ENCODE measurements at regions not wholly inside any gene's neighbourhood (a gene's known extent, or its start where the extent isn't known, plus 50 kb on each side); places are given as distances from the start of the nearest gene placed in this dataset.
"Not testable (repeated sequence)": the region's sequence is repeated elsewhere in the genome, so short reads cannot be mapped to it uniquely, and the experiment has no call there.

DNA sequence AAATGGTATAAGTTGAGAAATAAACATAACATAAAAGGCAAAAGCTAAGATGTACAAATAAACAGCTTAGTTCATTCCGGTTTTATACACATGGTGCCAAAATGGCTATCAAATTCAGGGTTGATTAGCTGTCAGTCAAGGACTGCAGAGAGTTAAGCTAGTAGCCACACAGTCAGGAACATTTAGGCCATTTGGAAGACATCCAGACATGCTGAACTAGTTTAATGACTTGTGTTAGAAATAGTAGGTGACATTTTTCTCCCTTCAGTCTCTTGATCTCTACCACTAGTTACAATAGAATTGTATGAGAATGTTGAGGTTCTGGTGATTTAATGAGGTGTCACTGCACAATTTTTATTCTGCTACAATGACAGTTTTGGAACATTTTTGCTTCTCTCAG lies 394.4 kb upstream of the SPHKAP start:
- DNase-seq, result no peak

DNA sequence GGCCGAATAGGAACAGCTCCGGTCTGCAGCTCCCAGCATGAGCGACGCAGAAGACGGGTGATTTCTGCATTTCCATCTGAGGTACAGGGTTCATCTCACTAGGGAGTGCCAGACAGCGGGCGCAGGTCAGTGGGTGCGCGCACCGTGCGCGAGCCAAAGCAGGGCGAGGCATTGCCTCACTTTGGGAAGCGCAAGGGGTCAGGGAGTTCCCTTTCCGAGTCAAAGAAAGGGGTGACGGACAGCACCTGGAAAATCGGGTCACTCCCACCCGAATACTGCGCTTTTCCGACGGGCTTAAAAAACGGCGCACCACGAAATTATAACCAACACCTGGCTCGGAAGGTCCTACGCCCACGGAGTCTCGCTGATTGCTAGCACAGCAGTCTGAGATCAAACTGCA lies 386.8 kb upstream of the SPHKAP start:
- DNase-seq, result not testable (repeated sequence)

DNA sequence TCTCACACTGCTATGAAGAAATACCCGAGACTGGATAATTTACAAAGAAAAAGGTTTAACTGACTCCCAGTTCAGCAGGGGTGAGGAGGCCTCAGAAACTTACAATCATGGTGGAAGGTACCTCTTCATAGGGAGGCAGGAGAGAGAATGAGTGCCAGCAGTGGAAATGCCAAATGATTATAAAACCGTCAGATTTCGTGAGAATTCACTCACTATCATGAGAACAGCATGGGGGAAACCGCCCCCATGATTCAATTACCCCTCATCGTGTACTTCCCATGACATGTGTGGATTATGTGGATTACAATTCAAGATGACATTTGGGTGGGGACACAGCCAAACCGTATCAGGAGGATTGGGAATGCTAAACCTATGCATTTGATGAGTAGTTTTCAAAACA lies 380.3 kb upstream of the SPHKAP start:
- no peak for DNase-seq

DNA sequence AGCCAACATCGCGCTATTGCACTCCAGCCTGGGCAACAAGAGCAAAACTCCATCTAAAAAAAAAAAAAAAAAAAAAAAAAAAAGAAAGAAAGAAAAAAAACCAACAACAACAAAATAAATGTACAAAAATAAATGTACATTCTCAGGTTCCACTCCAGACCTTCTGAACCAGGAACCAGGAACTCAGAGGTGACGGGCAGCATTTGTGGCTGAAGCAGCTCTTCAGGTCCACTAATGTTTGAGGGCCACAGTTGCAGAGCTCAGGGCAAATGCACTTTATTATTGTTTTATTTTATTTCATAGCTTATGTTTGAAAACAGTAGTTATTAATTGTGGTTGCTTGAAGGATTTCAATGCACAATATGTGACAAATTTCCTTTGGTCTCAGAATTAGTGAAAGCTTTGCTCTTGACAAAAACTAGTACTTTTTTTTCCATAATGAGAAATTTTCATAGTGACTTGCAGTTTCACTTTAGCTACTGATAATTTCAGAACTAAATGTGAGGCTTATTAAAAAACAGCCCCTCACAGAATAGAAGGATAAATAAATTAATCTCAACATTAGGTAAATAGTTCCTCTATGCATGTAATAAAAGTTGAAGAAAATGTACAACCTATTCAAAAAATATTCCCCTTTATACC lies 378.4 kb upstream of the SPHKAP start:
- DNase-seq, result no peak

DNA sequence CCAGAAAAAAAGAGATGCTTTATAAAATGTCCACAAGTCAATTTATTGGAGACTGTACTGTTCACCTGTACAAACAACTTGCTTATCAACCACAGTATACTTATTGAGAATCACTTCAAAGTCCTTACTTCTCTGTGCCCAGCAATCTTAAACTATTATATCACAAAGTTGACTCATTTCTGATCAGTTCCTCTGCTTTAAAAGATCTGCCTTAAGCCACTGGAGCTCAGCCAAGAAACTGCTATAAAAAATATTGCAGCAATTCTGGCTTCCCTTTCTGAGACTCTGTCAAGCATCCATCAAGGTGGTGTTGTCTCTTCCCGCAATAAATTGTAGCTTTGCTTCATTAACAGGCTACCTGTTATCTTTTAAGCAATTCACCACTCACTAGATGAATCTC lies 375.2 kb upstream of the SPHKAP start:
- DNase-seq, result no peak

DNA sequence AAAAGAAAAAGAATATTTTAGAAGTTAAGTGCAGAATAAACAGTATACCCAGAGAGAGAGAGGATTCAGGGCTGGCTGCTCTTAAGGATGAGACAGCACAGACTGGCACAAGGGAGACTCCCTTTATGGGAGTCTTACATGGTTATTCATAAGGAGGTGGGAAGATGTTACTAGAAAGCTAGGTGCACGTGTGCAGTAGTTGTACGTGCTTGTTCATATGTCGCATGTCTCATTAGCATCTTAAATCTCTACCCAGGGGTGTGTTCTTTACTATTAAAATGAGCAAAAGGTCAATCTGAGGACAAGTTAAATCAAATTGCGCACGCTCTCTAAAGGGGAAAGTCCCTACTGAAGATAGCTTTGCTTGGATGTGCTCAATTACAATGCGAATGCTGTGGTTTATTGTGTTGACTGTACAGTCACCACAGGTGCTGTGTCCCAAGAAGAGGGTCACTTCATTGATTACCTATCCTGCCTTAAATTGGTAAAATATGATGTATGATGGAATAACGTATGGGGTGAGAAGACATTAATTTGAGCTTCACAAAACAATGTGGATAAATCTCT lies 368.0 kb upstream of the SPHKAP start:
- DNase-seq, result no peak

DNA sequence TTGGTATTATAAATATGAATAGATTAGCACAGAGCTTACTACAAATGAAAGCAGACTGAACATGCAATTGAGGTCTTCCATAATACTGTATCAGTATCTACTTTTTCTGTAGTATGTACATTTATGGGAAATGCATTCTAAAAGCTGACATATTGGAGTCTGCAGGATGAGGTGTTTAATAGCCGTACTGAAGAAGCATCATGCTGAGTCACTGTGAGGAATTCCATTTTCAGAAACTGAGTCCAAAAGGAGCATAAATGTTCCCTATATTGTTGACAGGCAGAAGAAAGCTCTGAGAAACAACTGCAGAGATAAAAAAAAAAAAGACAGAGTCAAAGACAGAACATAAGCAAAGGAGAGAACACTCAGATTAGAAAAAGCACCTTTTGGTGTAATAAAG lies 366.7 kb upstream of the SPHKAP start:
- peak; percentile 11 for DNase-seq

DNA sequence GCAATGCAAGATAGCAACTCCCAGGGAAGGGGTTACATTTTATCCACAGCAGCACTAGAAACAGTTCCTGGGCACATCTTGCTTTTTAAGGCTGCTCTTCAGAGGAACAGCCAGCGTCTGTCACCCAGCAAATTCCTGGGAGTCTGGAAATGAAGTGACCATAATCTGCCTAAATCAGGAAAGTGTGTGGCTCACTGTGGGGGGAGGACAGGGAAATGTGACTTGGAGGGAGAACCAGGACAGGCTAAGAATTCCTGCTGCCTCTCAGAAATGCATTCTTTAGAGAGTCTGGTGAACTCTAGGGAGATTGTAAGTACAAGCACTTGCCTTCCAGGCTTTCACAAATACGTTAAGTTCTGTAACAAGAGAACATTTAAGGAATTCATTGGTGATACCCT lies 364.3 kb upstream of the SPHKAP start:
- DNase-seq, result peak; percentile 47

DNA sequence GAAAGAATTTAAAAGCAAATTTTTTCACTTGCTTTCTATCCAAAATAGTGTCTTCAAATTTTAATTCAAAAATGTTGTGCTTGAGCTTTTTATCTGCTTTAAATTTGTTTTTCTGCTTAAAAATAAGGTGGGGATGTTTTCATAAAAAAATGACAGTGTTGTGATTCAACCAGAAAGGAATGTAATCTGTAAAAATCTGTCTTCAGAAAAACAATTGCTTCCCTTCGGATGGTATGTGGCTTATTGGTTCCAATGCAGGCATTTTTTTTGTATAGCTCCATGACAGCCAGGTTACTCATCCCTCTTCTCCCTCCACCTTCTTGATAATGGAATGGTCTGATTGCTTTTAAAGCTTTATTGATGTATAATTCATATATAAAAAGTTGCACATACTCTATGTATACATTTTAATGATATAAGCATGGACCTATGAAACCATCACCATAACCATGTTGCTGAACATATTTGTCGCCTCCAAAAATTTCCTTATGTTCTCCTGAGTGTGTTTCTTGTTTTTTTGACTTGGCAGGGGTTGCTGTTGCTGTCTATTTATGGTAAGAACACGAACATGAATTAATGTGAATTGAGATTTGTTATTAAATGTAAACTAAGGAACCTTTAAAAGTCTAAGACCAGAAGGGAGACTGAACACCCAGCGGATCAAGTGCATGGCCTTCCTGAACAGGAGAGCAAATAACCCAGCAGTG lies 363.7 kb upstream of the SPHKAP start:
- DNase-seq, result peak; percentile 53

DNA sequence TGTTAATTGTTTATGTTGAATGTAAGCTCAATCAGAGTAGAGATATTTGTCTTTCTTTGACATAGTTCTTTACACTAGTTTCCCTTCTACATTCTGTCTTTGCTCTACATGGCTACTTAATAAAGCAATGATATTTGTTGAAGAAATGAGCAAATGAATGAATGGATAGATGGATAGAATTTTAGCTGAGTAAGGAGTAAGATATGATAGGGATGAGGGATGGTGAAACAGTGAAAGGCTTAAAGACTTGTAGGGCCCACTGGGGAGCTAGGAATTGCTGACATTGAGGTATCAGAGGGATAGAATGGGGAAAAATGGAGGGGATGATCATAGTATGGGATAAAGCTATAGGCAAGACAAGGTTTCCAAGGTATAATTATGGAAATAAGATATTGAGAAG lies 361.6 kb upstream of the SPHKAP start:
- no peak for DNase-seq

DNA sequence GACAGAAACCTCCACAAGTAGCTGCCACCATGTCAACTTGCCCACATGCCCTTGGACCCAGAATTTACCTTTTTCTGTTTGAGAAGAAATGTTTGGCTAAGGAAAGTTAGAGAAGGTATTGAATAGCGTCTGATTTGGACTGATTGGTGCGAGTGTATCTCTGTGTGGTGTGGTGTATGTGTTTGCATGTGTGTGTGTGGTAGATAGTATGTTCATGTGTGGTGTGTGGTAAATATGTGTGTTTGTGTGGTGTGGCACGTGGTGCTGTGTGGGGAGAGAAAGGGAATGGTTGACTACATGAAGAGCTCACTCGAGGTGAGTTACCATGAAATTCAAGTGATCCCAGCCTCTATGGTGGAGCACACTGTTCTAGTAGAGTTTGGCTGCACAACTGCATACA lies 360.8 kb upstream of the SPHKAP start:
- no peak for DNase-seq

DNA sequence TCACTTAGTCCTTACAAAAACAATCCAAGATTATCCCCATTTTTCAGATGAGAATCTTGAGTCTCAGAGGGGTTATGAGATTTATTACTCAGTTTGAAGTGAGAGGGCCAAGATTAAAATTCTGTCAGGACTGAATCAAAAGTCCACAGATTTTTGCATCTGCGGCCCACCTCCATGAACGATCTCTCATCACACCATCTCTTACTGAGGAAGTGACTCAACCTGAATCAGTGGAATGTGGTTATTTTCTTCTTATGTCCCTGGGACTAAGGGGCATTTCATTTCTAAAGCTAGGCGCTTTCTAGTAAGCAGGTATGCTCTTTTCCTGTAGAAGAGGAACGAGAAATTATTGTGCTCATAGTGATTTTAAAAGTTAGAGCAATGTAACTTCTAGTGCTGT lies 360.3 kb upstream of the SPHKAP start:
- no peak for DNase-seq

DNA sequence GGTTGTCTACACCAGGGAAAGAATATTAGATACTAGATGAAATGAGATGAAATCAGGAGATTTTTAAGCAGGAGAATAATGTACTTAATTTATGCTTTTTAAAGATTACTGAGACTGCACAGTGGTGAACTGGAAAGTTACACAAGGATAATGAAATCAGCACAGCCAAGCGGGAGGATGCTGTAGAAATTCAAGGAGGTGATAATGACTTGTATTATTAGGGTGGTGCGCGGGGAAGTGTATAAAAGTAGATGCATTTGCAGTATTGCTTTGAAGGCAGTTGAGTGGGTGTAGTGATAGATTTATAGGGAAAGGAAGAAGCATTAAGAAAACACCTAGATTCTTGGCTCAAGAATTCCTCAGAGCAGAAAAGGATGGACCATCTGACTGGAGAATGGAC lies 359.5 kb upstream of the SPHKAP start:
- no peak for DNase-seq

DNA sequence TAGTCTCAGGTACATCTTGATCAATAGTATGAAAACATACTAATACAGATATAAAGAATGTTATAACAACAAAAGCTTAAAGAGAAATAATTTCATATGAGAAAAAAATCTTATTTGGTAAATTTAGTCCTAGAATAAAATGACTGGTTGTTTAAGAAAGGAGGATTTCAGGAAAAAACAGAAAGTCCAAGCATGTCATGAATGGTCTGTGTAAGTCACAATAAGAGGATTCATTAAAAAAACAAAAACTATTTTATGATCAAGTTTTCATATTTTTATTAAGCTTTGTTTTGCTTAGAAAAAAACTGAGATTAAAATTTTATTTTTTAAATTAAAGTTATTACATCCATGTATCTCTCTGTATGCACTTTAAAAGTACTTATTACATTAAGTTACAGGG lies 353.9 kb upstream of the SPHKAP start:
- DNase-seq, result no peak

DNA sequence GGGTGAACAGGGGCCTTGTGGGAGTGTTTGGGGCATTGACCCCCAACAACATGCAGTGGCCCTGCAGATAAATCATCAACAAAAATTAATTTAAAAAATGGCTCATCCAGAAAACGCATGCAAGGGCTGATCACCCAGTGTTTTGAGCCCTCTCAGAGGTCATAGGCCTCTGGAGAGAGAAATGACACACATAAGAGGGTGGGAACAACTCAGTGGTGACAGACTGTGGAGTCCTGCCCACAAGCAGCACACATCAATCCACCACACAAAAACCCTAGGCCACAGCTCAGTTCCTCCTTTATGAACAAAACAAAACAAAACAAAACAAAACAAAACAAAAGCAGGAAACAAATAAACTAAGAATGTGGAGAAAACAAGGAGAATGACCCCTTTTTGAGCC lies 351.7 kb upstream of the SPHKAP start:
- DNase-seq, result no peak

DNA sequence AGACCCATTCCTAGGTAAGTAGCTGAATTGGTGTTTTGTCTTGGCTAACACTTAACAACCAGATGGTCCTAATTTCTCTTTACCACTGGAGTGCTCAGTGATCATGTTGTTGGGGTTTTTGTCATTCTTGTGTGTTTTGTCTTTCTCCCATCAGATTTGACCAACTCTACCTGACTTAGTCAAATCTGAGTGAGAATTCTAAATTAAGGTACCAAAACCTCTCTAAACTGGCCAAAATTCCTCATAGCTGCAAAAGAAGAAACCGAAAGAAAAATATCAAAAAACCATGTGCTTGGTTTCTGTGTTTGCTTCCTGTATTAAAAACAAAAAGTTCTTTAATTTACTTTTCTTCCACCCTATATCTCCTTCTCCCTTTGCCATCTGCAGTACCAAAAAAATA lies 350.7 kb upstream of the SPHKAP start:
- DNase-seq, result no peak

DNA sequence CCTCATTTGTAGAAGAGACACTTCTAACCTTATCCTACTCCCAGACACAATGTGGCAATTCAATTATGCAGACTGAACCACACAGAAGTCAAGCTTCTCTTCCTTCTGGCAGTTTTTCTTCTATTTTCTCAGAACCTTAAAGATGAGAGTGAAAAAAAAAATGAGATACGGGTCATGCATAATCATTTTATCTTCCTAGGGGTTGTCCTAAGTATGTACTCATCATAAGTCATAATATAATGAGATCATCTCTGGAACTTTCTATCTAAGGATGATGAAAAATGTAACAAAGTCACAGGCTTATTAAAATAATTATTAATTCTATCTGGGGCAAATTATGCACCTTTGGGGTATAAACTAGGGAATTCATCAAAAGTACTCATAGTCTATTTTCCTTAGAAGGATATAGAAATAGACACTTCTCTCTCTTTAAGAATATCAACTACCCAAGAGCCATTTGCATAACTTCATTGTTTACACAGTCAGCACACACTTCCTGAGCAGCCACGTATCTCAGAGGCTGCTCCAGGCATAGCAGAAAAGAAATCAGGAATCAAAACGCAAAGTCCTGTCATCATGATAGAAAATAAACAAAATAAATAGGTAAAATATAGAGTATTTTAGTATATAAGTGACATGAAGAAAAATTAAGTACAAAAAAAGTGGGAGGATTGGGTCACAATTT lies 345.9 kb upstream of the SPHKAP start:
- DNase-seq, result no peak

DNA sequence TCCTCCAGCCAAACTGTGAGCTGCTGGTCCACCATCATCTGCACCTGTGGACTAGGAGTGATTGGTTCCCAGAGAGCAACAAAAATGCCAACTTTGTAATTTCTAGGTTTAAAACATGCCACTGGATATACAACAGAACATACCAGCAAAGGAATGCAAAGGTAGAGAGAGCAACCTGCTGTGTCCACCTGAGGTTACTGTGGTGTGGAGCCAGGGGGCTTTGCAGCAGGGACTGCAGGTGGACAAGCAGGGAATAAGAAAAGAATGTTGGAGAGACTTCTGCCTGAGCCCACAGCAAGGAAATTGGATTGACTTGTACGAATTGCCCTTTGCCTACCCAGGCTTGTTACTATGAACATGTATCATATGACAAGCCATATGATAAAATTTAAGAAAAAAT lies 345.2 kb upstream of the SPHKAP start:
- no peak for DNase-seq

DNA sequence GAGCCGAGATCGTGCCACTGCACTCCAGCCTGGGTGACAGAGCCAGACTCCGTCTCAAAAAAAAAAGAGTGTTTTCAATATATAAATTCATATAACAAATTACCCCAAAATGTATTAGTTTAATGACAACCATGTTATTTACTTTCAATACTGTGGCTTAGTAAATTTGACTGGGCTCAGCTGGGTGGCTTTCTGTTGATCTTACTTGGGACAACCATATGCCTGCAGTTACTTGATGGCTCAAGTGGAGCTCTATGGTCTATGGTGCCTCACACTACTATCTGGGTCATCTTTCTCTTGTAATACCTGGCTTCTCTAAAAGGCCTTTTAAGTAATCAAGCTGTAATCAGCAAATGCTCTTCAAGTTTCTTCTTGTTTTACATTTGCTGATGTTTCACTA lies 341.5 kb upstream of the SPHKAP start:
- DNase-seq, result no peak

DNA sequence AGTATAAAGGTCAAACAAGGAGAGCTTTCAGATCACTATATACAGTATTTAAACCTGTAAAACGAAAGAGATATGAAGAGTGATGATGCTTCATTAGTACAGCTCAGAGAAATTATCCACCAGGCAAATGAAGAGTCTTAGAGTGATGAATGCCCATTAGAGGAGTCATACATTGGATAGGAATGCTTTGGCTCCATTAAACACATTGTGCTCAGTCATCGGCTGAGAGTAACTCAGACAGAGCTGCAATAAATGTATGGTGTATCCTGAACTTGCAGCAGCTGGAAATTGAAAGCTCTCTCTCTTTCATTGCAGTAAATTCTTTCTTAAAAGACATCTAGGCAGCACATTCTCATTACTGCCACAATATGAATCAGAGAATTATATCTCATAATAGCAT lies 340.8 kb upstream of the SPHKAP start:
- no peak for DNase-seq

DNA sequence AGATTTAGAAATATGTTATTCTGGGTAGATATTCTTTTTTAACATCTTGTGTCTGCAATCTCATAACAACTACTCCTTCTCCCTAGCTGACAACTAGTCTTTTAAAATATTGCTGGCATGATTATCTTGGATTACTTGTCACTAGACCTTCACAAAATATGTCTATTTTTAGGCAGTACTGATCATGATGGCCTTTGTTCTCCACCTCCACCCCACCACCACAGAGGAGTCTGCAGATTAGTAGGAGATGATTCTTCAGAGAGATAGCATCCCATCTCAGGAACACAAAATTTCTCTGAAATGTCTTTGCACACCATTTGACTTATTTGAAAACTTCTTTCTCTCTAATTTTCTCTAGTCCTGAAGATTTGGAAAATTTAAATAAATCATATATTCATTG lies 338.1 kb upstream of the SPHKAP start:
- no peak for DNase-seq

DNA sequence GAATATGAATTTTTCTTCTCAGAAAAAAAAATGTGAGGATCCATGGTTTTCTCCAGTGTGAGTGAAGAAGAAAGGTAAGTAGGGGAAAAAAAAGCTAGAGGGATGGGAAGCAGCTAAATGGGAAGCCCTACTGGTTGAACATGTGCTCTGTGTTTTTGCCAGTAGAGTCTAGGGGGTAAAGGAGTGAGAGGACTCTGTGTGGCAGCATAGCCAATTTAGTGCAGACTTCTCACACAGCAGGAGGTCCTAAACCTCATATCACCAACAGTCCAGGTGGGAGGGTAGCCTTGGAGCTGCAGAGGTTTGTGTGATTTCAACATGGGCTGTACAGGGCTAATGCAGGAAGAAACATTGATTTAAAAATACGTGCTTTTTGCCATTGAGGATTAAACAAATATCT lies 334.5 kb upstream of the SPHKAP start:
- DNase-seq, result no peak

DNA sequence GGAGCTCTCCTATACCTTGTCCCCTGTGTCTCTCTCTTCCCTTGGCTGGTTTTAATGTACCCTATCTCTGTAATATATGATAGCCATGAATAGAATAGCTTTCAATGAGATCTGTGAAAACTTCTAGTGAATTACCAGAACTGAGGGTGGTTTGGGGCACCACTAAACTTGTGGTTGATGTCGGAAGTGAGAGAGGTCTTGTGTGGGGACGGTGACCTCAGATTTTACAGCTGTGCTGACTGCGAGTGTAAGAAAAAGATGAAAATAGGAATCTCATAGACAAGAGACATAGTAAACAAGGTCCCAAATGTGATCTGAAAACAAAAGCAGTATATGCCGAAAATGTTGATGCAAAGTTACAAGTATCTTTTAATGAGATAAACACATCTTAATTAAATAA lies 332.0 kb upstream of the SPHKAP start:
- not testable (repeated sequence) for DNase-seq

DNA sequence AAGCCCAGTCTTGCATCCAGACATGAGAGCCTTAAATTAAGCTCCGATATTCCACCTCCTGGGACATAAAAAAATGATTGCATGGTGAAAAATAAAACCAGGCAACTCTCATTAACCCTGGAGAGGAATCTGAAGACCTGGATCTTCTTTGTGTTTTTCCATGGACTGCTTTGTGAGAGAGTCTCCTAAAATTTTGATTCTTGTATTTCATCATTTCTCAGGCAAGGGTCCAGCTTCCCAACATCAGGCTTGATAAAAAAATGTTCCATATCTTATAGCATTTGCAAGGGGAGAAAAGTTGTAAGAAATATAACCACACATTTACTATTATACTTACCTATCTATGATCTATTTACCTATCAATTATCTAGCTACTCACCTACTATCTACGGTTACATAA lies 327.5 kb upstream of the SPHKAP start:
- no peak for DNase-seq

All from fibroblast of skin of scalp (primary cell).